Vagina (tissue), 2 donors: ENCODE measurements at regions not wholly inside any gene's neighbourhood (a gene's known extent, or its start where the extent isn't known, plus 50 kb on each side); places are given as distances from the start of the nearest gene placed in this dataset.

Experiments
- POLR2A ChIP-seq, 2 donors: fragments of 450-650 bp; IDR thresholded peaks; one replicate each; pipeline ENCODE4 v1.6.1; 2017; ENCODE audit warnings: antibody characterized with exemption in 2 of 2, mild to moderate bottlenecking in 2 of 2, moderate library complexity in 2 of 2
- POLR2AphosphoS5 ChIP-seq, 2 donors: sonication (generic); formaldehyde crosslinking; IDR thresholded peaks; one replicate each; pipeline ENCODE4 v1.9.0; 2017; ENCODE audit warnings: antibody characterized with exemption in 2 of 2, mild to moderate bottlenecking in 2 of 2, low read depth in 1 of 2; ENCODE audit not compliant: insufficient read depth in 1 of 2
- TF ChIP-seq, protein P1 (sequence below), 3 experiments: fragments of 450-650 bp in 2 of 3; fragments of 200-600 bp in 1 of 3; sonication (generic) in 1 of 3; IDR thresholded peaks; one replicate each; pipeline ENCODE4 v1.5.1; 2017 to 2019; ENCODE audit warnings: antibody characterized with exemption in 3 of 3, mild to moderate bottlenecking in 2 of 3, moderate library complexity in 2 of 3

DNA sequence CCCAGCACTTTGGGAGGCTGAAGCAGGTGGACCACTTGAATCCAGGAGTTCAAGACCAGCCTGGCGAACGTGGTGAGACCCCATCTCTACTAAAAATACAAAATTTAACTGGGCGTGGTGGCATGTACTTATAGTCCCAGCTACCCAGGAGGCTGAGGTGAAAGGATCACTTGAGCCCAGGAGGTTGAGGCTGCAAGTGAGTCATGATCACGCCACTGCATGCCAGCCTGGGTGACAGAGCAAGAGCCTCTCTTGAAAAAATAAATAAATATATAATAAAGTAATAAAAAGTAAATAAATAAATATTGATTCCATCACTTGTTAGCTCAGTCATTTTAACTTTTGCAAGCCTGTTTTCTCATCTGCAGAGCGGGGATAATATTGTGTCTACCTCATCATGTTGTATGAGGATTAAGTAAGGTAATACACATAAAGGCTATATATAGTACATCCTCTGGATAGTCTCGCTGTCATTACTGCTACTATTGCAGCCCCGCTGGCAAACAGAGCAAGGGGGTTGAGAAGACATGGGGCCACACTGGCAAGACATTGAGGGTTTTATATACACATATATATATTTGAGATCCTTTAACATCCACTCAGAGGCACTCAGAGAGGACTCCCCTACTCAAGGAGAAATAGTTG, 210.9 kb downstream of the C9orf152 start:
- no peak for TF ChIP-seq POLR2AphosphoS5 (IDR thresholded peaks at IDR 0.05; ENCODE audit: insufficient read depth in 1 of 2, low read depth in 1 of 2)
- TF ChIP-seq, protein P1, sequence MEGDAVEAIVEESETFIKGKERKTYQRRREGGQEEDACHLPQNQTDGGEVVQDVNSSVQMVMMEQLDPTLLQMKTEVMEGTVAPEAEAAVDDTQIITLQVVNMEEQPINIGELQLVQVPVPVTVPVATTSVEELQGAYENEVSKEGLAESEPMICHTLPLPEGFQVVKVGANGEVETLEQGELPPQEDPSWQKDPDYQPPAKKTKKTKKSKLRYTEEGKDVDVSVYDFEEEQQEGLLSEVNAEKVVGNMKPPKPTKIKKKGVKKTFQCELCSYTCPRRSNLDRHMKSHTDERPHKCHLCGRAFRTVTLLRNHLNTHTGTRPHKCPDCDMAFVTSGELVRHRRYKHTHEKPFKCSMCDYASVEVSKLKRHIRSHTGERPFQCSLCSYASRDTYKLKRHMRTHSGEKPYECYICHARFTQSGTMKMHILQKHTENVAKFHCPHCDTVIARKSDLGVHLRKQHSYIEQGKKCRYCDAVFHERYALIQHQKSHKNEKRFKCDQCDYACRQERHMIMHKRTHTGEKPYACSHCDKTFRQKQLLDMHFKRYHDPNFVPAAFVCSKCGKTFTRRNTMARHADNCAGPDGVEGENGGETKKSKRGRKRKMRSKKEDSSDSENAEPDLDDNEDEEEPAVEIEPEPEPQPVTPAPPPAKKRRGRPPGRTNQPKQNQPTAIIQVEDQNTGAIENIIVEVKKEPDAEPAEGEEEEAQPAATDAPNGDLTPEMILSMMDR (IDR thresholded peaks at IDR 0.05) = no peak
- TF ChIP-seq POLR2A (IDR thresholded peaks at IDR 0.05) = no peak
